Stimulated activated CD8-positive, alpha-beta memory T cell treated with anti-CD3 and anti-CD28 coated beads, Interleukin-7, amount 100 ng/mL, for 48 hours (primary cell): ENCODE measurements at regions not wholly inside any gene's neighbourhood (a gene's known extent, or its start where the extent isn't known, plus 50 kb on each side); places are given as distances from the start of the nearest gene placed in this dataset.
"Not testable (repeated sequence)": the region's sequence is repeated elsewhere in the genome, so short reads cannot be mapped to it uniquely, and the experiment has no call there.

Source experiments
- DNase-seq, 2 donors: peaks; one replicate each; pipeline ENCODE4 v3.0.0-alpha.2; 2020; ENCODE audit warnings: low read depth in 1 of 2; ENCODE audit errors: extremely low read depth in 1 of 2

- DNase-seq = no peak
Measured at GRCh38 chr6:5840734-5841390, 165.9 kb downstream of the NRN1 start.

GRCh38 chr6:5838656-5839396, 167.9 kb downstream of the NRN1 start:
- no peak for DNase-seq

GRCh38 chr6:5837323-5837722, 169.4 kb downstream of the NRN1 start:
- no peak for DNase-seq

- DNase-seq = not testable (repeated sequence)
Measured at GRCh38 chr6:5836597-5836996, 170.1 kb downstream of the NRN1 start.

- no peak for DNase-seq
Measured at GRCh38 chr6:5833120-5833519, 173.6 kb downstream of the NRN1 start.

- DNase-seq = no peak
Measured at GRCh38 chr6:5832668-5833067, 174.1 kb downstream of the NRN1 start.

GRCh38 chr6:5831219-5831862, 175.4 kb downstream of the NRN1 start:
- DNase-seq = not testable (repeated sequence)

GRCh38 chr6:5828296-5828695, 178.4 kb downstream of the NRN1 start:
- no peak for DNase-seq

- no peak for DNase-seq
Measured at GRCh38 chr6:5827056-5827904, 179.4 kb downstream of the NRN1 start.

- DNase-seq = peak in 1 of 2 donors; percentile 14
Measured at GRCh38 chr6:5824382-5824983, 182.2 kb downstream of the NRN1 start.
